Heart left ventricle (tissue), 16 donors: ENCODE measurements at regions not wholly inside any gene's neighbourhood (a gene's known extent, or its start where the extent isn't known, plus 50 kb on each side); places are given as distances from the start of the nearest gene placed in this dataset.

ENCODE experiments used
- ATAC-seq, 4 donors: fragments of 200-7000 bp; cut with Tn5 transposase; one replicate each; pipeline ENCODE4 v1.9.1; 2020 to 2022; ENCODE audit warnings: moderate library complexity in 4 of 4, mild to moderate bottlenecking in 3 of 4, moderate number of reproducible peaks in 1 of 4
- DNase-seq, 5 donors: peaks; one replicate each; pipeline ENCODE4 v3.0.0-alpha.2; 2020
- H3K27ac ChIP-seq, 12 donors: fragments of 200-600 bp; sonication (generic) in 4 of 12; one replicate each; pipeline versions ENCODE4 v1.5.0 to v1.8.0; 2016 to 2022; ENCODE audit warnings: mild to moderate bottlenecking in 2 of 12
- H3K27me3 ChIP-seq, 9 donors: fragments of 200-600 bp; sonication (generic) in 2 of 9; one replicate each; pipeline versions ENCODE4 v1.5.1 to v1.8.0; 2016 to 2022; ENCODE audit warnings: mild to moderate bottlenecking in 3 of 9
- H3K36me3 ChIP-seq, 9 donors: fragments of 200-600 bp; sonication (generic) in 2 of 9; one replicate each; pipeline versions ENCODE4 v1.5.0 to v1.8.0; 2018 to 2022; ENCODE audit warnings: mild to moderate bottlenecking in 2 of 9
- H3K4me1 ChIP-seq, 12 donors: fragments of 200-600 bp; sonication (generic) in 4 of 12; one replicate each; pipeline versions ENCODE4 v1.5.0 to v1.8.0; 2016 to 2022; ENCODE audit warnings: mild to moderate bottlenecking in 3 of 12
- H3K4me3 ChIP-seq, 12 donors: fragments of 200-600 bp; sonication (generic) in 4 of 12; one replicate each; pipeline versions ENCODE4 v1.5.0 to v1.8.0; 2017 to 2022; ENCODE audit warnings: mild to moderate bottlenecking in 9 of 12, moderate library complexity in 4 of 12
- H3K9me3 ChIP-seq, 12 donors: fragments of 200-600 bp; sonication (generic) in 4 of 12; one replicate each; pipeline versions ENCODE4 v1.5.0 to v1.8.0; 2016 to 2022; ENCODE audit warnings: mild to moderate bottlenecking in 1 of 12
- POLR2A ChIP-seq, 2 donors: fragments of 450-650 bp; IDR thresholded peaks; one replicate each; pipeline ENCODE4 v1.6.1; 2017; ENCODE audit warnings: antibody characterized with exemption in 2 of 2, mild to moderate bottlenecking in 2 of 2, moderate library complexity in 2 of 2
- WGBS, 4 donors: extraction: QIAGEN DNeasy Blood & Tissue Kit in 2 of 4; methylation state at CpG; one replicate each; pipeline versions ENCODE4 v1.1.5 to v1.1.7; 2013 to 2018; 5-methylcytosine and 5-hydroxymethylcytosine counted together
- intact Hi-C, 10 donors: fragments of 100-400 bp; cut with DNase I; formaldehyde crosslinking; loops; one replicate each; pipeline versions ENCODE4 v1.11.1 to v1.14.2; 2022
- TF ChIP-seq, protein P1 (sequence below), 12 donors: fragments of 200-600 bp; sonication (generic) in 4 of 12; IDR thresholded peaks; one replicate each; pipeline versions ENCODE4 v1.5.0 to v1.8.0; 2018 to 2022; ENCODE audit warnings: antibody characterized with exemption in 12 of 12, mild to moderate bottlenecking in 5 of 12
- donor health status: ischemic (EF 13 %, LVEDD 7.1; RV severe dilation, severe dysfunction).
- donor health status: healthy with polysubstance abuse.
- donor health status: DM: no; HTN: yes; CAD: no.
- donor health status: DM: no; HTN: no; CAD: no.
- donor health status: ischemic (EF 25% LVEDD 6.9; RV normal size, moderate dysfunction).
- donor health status: ischemic (EF 25% LVEDD 5.7; RV mildly dilated, moderate dysfunction).
- donor health status: healthy.
- donor health status: DM: yes; HTN: yes; CAD: no.
- donor health status: ischemic (EF 35%, LVEDD 5.7; RV mildly dilated, moderate dysfunction).
- donor health status: nonischemic (EF 11% LVEDD 7.7; RV severe dilation, severe dysfunction).
- donor health status: DM: yes; HTN: yes; CAD: no.
- donor health status: PGD.
- donor health status: ischemic (EF 29% LVEDD 5.4; RV normal size, mild dysfunction).
- donor health status: nonischemic (EF 23%, LVEDD 6.1; RV moderate dilation, normal function).

DNA sequence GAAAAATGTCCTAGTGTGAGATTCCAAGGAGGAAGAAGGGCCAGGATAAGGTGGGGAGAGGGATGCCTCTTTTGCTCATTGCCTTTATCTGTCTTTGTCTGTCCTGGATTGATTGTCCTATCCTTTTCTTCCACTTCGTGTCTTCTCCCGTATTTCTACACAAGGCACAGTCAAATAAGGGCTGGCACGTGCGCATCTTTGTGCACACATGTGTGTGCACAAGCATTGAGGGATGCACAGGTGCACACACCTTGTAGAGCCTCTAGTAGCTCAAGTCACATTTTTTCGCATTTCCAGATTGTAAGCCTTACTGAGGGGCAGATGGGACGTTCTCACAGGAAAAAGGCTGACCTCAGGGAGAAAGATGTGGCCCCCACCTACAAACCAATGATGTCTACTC lies 170.2 kb upstream of the TNP1 start:
- no peak overlapping the region for H3K4me3 ChIP-seq
- no peak for ATAC-seq
- intact Hi-C loops, result no loop called here
- TF ChIP-seq POLR2A (IDR thresholded peaks at IDR 0.05), result no peak
- TF ChIP-seq, protein P1, sequence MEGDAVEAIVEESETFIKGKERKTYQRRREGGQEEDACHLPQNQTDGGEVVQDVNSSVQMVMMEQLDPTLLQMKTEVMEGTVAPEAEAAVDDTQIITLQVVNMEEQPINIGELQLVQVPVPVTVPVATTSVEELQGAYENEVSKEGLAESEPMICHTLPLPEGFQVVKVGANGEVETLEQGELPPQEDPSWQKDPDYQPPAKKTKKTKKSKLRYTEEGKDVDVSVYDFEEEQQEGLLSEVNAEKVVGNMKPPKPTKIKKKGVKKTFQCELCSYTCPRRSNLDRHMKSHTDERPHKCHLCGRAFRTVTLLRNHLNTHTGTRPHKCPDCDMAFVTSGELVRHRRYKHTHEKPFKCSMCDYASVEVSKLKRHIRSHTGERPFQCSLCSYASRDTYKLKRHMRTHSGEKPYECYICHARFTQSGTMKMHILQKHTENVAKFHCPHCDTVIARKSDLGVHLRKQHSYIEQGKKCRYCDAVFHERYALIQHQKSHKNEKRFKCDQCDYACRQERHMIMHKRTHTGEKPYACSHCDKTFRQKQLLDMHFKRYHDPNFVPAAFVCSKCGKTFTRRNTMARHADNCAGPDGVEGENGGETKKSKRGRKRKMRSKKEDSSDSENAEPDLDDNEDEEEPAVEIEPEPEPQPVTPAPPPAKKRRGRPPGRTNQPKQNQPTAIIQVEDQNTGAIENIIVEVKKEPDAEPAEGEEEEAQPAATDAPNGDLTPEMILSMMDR (IDR thresholded peaks at IDR 0.05), result no peak
- no peak for DNase-seq
- WGBS, 4 donors, result 91 to 95% (median 92%) methylated on average over 6 of the region's 6 CpGs
- no peaks in the 10 kb centered on the region for H3K9me3 ChIP-seq
- H3K27ac ChIP-seq, result no peak overlapping the region
- H3K36me3 ChIP-seq, result no peaks in the 10 kb centered on the region
- peaks cover 0 to 5% (median 0%) of the 10 kb centered on the region in 12 donors for H3K4me1 ChIP-seq
- H3K27me3 ChIP-seq, result peaks cover 0 to 2% (median 0%) of the 10 kb centered on the region in 9 donors

- Histone ChIP-seq H3K36me3 (no peaks in the 10 kb centered on the region), H3K27ac (no peak overlapping the region), H3K4me1 (peaks cover 0 to 2% (median 0%) of the 10 kb centered on the region in 12 donors), H3K27me3 (peaks cover 0 to 2% (median 0%) of the 10 kb centered on the region in 9 donors), H3K4me3 (no peak overlapping the region), H3K9me3 (no peaks in the 10 kb centered on the region)
- WGBS, 4 donors, result 95 to 100% (median 98%) methylated on average over 1 of the region's 1 CpG
- intact Hi-C loops, result no loop called here
- ATAC-seq (no peak), DNase-seq (no peak)
- TF ChIP-seq, protein P1 (IDR thresholded peaks at IDR 0.05), result no peak
Measured at GRCh38 chr2:217028128-217028527, 168.3 kb upstream of the TNP1 start.

DNA sequence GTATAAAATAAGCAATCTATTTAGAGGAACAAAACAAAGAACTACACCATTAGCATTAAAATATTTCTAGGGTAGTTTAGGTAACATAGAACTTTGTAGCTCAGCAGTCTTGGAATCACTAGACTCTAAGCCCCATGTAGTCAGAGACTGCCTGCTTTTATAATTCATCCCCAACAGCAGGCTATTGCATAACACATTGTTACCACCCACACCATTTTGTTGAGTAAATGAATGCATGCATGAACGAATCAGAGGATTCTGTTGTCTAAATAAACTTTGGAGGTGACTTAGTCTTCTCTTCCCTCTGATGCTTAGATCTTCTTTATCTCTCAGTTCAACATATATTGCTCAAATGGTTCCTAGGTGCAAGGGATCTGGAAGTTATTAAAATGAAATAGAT lies 167.6 kb upstream of the TNP1 start:
- DNase-seq (no peak), ATAC-seq (no peak)
- Histone ChIP-seq H3K9me3 (no peaks in the 10 kb centered on the region), H3K36me3 (no peaks in the 10 kb centered on the region), H3K4me1 (no peaks in the 10 kb centered on the region), H3K27me3 (peaks cover 0 to 2% (median 0%) of the 10 kb centered on the region in 9 donors), H3K27ac (no peak overlapping the region), H3K4me3 (no peak overlapping the region)
- 82 to 92% (median 91%) methylated on average over 1 of the region's 1 CpG for WGBS, 4 donors
- no peak for TF ChIP-seq POLR2A (IDR thresholded peaks at IDR 0.05)
- TF ChIP-seq, protein P1 (IDR thresholded peaks at IDR 0.05), result no peak
- intact Hi-C loops, result no loop called here

DNA sequence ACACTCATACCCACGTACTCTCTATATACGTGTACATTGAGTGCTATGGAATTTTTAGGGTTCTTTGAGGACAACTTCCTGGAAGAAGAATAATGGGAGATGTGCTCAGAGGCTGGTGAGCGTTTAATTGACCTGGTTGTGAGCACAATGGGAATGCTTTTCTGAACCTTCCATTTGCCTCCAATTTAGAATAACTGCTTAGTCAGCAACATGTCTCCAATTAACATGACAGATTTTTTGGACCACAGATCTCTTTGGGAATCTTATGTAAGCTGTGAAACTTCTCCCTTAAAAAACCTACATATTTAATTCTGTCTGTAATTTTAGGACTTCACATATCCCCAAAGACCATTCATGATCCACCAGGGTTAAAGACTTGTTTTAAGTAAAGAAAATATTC lies 166.7 kb upstream of the TNP1 start:
- H3K27ac ChIP-seq, result no peak overlapping the region
- intact Hi-C loops, result no loop called here
- 86 to 94% (median 90%) methylated on average over 3 of the region's 3 CpGs for WGBS, 4 donors
- H3K4me1 ChIP-seq, result no peaks in the 10 kb centered on the region
- no peak for DNase-seq
- no peaks in the 10 kb centered on the region for H3K36me3 ChIP-seq
- no peak for ATAC-seq
- H3K9me3 ChIP-seq, result no peaks in the 10 kb centered on the region
- TF ChIP-seq, protein P1 (IDR thresholded peaks at IDR 0.05), result no peak
- no peak for TF ChIP-seq POLR2A (IDR thresholded peaks at IDR 0.05)
- peaks cover 0 to 2% (median 0%) of the 10 kb centered on the region in 9 donors for H3K27me3 ChIP-seq
- H3K4me3 ChIP-seq, result no peak overlapping the region
